ENCODE measurements at regions not wholly inside any gene's neighbourhood (a gene's known extent, or its start where the extent isn't known, plus 50 kb on each side); places are given as distances from the start of the nearest gene placed in this dataset.
"Not testable (repeated sequence)": the region's sequence is repeated elsewhere in the genome, so short reads cannot be mapped to it uniquely, and the experiment has no call there.

DNA sequence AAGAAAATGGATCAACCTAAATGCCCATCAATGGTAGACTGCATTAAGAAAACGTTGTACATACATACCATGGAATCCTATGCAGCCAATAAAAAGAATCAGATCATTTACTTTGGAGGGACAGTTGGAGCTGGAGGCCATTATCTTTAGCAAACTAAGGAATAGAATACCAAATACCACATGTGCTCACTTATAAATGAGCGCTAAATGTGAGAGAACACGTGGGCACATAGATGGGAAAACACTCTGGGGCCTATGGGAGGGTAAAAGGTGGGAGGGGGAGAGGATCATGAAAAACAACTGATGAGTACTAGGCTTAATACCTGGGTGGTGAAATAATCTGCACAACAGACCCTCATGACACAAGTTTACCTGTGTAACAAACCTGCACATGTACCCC is 1729.9 kb upstream of the PCDH10 start:
- DNase-seq: no peak

- no peak for DNase-seq
Measured at GRCh38 chr4:131426023-131426758, 1722.9 kb upstream of the PCDH10 start.

GRCh38 chr4:131427000-131427399 is 1722.1 kb upstream of the PCDH10 start:
- DNase-seq: no peak

DNA sequence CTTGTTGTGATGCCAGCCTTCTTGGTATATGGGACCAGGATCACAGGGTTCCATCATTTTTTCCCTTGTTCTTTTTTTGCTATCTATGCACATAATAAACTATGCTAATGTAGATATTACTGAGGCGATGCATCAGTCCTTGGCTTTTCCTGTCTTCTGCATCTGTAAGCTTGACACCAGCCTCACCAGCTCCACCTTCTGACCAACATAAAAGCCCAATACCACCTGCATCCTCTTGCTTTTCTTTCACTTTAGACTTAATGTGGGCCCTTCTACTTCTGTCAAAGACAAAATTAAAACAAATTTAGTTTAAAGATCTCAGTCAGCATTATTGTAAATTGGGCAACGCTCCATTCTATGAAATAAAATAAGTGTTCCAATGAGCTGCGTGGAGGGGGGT is 1718.8 kb upstream of the PCDH10 start:
- no peak for DNase-seq

DNA sequence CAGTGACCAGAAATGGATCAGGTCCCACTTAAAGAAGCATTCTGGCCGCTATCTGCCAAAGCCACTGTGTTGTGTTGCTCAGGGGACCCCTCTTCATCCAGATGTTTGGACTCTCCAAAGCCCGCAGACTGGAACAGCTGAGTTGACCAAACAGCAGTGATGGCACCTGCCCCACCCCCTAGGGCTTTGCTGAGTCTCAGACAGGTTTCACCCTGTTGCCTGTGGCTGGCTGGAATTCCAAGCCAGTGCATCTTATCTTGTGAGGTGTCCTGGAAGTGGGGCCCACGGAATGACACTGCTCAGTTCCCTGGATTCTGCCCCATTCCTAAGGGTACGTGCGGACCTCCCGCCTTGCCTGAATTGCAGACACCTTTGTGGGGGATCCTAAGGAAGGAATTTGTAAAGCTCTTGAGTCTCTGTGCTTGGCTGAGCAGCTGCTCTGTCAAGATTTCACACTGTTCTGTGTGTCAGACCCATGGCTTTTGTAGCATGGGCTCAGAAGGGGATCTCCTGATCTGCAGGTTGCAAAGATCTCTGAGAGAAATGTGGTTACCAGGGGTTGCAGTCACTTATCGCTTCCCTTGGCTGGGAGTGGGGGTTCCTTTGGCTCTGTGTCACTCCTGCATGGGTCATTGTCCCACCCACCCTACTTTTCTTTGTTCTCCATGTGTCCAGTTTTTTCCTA is 1707.9 kb upstream of the PCDH10 start:
- DNase-seq: no peak

GRCh38 chr4:131447883-131448282 is 1701.2 kb upstream of the PCDH10 start:
- no peak for DNase-seq

GRCh38 chr4:131450572-131451209 is 1698.4 kb upstream of the PCDH10 start:
- no peak for DNase-seq

DNA sequence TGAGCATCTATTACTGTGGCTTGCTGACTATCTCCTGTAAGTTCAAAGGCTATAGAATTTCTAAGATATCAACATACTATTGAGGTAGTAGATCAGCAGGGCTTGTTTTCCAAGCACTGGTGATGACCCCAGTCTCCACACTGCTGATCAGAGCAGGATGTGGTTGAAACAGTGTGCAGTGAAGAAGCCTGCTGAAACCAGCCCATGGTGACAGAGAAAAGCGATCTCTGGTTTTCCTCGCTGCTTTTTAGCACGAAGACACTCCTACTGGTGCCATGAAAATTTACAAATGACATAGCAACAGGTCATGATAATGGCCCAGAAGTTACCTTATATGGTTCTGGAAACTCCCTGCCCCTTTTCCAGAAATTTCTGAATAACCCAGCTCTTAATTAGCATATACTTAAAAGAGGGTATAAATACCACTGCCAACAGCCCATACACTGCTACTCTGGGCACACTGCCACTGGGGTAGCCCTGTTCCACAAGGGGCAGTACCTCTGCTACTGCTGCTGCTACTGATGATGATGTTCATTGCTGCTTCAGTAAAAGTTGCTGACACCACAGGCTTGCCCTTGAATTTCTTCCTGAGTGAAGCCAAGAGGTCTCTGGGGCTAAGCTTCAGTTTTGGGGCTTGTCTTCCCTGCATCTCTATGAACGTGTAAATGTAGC is 1689.5 kb upstream of the PCDH10 start:
- no peak for DNase-seq

DNA sequence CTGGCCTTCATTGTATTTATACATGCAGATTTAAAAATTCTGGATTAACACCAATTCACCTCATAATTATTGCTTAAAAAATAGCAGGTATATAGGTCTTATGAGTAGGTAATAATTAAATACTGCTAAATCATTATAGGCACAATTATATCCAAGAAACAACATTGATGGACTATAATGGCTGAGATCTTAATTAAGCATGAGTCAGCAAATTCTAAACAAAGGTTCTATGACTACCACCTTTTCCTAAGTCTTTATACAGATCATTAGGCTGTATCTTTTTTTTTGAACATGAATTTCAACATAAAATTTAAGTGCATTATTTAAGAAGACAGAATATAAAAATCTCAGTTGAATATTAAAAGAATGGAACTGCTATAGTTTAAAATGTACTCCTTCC is 1678.7 kb upstream of the PCDH10 start:
- no peak for DNase-seq

DNA sequence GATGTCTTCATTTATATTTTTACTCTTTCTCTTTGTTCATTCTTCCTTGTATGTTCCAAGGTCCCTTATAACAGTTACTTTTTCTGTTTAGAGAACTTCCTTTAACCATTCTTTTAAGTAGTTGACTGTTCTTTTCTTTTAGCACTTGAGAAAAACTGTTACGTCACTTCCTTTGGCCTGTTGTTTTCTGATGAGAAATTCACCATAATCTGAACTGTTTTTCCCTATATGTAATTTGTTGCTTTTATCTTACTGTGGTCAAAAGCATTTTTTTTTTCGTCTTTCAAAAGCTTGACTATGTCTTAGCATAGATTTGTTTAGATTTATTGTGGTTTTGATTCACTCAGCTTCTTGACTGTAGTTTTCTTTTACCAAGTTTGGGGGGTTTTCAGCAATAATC is 1660.3 kb upstream of the PCDH10 start:
- DNase-seq: no peak

- not testable (repeated sequence) for DNase-seq
Measured at GRCh38 chr4:131496211-131496610, 1652.9 kb upstream of the PCDH10 start.

GRCh38 chr4:131499141-131499873 is 1649.8 kb upstream of the PCDH10 start:
- DNase-seq: no peak

- no peak for DNase-seq
Measured at GRCh38 chr4:131509521-131509920, 1639.6 kb upstream of the PCDH10 start.

DNA sequence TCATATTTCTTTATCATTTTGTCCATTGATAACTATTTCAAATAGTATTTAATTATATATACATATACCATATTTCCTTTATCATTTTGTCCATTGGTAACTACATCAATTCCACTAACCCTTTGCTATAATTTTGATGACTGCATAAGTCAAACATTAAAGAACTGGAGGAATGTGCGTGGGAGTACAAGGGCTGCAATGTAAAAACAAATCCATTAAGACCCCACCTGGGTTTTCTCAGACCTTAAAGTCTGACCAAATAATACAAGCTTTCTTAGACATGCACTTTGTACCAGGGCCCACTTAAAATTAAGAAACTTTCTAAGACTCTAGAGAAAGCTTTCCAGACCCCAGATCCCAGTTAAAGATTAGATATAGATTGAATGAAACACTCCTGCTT is 1622.4 kb upstream of the PCDH10 start:
- DNase-seq: no peak

- DNase-seq: no peak
Measured at GRCh38 chr4:131531087-131531486, 1618.0 kb upstream of the PCDH10 start.

GRCh38 chr4:131534944-131535645 is 1614.0 kb upstream of the PCDH10 start:
- no peak for DNase-seq

DNA sequence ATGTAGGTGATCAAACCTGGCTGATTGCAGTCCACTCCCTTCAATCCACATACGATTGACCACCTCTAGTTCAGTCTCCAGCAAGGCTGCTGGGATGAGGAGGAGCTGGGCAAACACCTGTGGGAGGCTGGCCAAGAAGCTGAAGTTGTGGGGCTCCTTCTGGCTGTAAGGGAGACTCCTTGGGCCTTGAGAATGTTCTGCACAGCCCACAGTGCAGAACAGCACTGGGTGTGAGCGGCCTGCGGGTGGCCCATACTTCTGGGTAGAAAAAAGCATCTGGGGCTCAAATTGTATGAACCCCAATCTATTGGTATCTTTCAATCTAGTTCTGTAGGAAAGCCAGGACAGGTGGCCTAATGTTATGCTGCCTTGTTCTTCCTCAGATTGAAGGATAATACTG is 1608.8 kb upstream of the PCDH10 start:
- DNase-seq: no peak

- DNase-seq: no peak
Measured at GRCh38 chr4:131547506-131547981, 1601.5 kb upstream of the PCDH10 start.

- DNase-seq: no peak
Measured at GRCh38 chr4:131551306-131551705, 1597.8 kb upstream of the PCDH10 start.

DNA sequence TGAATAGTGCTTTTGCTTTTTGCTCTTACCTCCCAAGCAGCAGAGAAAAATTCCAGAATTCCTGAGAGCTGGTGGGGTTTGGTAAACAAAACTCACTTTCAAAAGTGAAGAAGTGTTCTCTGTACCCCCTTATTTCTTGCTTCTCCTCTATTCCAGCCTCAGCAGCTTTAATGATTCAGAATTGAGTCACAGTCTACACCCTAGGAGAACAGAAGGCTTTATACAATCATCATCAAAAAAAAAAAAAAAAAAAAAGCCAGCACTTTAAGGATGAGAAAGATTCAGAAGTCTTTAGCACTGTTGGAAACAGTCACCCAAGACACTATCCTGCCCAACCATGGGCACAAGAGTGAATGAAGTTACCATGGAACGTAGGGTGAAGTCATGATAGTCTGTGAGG is 1583.1 kb upstream of the PCDH10 start:
- no peak for DNase-seq

GRCh38 chr4:131584587-131584986 is 1564.5 kb upstream of the PCDH10 start:
- no peak for DNase-seq

- DNase-seq: no peak
Measured at GRCh38 chr4:131595140-131595539, 1554.0 kb upstream of the PCDH10 start.
